KG1 (cell line): ENCODE measurements at regions not wholly inside any gene's neighbourhood (a gene's known extent, or its start where the extent isn't known, plus 50 kb on each side); places are given as distances from the start of the nearest gene placed in this dataset.
A peak's percentile ranks its signal among the peaks of the same experiment; 100 is the strongest.
"Not testable (repeated sequence)": the region's sequence is repeated elsewhere in the genome, so short reads cannot be mapped to it uniquely, and the experiment has no call there.

Experiments
- DNase-seq: peaks from one replicate; lab custom pipeline; 2025; lab: John Stamatoyannopoulos, UW

DNA sequence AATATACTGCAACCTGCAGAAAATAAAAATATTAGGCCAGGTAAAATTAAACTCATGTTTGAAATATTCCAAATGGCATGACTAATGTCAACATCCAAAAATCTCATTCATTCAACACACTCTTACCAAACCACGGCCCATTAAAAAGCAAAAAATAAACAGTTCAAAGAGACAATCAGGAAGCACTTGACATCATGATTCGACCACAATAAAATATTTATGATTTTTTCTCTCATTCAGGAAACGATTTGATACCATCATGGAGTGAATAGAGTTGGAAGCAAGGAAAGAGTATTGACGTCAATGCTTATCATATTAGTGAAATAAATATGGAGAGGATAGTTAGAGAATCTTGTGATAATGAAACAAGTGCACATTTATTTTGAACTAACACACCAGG is 354.1 kb downstream of the KCNJ2 start:
- DNase-seq, result no peak

DNA sequence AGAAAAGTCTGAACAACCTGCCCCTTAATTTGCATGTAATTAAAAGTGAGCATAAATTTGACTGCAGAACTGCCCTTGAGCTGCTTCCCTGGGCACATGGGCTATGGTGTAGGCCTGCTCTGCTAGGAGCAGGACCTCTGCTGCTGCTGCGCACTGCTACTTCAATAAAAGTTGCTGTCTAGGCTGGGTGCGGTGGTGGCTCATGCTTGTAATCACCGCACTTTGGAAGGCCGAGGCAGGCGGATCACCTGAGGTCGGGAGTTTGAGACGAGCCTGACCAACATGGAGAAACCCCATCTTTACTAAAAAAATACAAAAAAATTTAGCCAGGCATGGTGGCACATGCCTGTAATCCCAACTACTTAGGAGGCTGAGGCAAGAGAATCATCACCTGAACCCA is 355.7 kb downstream of the KCNJ2 start:
- not testable (repeated sequence) for DNase-seq

DNA sequence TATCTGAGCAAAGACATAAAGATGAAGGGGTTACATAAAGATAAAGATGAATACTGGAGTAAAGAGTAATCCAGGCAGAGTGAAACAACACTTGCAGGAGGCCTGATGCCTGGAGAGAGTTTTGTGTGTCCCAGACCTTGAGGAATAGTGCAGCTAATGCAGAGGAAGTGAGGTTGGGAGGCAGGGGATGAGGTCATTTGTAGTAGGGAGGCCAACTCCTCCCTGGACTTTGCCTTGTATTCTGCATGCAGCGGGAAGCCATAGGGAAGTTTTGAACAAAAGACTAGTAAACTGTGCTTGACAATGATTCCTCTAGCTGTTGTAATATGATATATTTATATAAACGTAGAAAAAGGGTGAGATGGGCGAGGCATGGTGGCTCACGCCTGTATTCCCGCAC is 356.6 kb downstream of the KCNJ2 start:
- no peak for DNase-seq

DNA sequence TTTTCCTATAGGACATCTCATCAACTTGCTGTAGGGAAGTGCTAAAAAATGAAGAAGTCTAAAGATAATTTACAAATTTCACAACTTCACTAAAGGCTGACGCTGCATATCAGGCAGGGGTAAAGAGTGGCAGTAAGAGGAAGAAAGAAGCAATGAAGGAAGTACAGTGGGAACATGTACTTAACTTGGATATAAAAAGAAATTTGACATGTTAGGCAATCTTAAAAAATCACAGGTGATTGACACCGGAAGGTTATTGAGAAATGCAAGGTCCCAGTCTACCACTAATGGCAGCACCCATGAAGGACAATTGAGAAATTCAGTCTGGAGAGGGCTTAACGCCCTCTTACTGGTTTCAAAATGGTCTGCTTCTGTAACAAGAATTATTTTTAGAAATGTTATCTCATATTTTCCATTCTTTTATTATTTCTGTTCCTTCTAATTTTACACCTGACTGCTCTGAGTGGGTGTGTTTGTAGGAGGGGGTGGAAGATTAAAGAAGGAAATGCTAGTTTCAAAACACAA is 358.1 kb downstream of the KCNJ2 start:
- peak; percentile 5 for DNase-seq

DNA sequence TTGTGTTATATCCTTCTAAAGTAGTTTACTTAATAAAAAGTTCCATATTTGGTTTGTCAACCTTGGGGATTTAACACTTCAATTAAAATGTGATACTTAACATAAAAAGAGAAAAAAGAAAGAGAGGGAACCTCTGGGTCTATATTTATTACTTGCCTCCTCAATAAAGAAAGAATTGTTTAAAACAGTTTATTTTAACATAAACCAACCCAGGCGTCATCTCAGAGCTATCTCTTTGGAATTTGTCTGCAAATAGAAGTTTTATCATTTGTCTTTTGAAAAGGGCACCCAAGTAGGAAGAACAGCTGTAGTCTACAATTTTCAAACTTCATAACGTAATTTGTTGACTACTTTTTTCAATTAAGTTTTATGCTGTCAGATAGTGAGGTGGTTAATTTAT is 364.1 kb downstream of the KCNJ2 start:
- DNase-seq, result no peak

DNA sequence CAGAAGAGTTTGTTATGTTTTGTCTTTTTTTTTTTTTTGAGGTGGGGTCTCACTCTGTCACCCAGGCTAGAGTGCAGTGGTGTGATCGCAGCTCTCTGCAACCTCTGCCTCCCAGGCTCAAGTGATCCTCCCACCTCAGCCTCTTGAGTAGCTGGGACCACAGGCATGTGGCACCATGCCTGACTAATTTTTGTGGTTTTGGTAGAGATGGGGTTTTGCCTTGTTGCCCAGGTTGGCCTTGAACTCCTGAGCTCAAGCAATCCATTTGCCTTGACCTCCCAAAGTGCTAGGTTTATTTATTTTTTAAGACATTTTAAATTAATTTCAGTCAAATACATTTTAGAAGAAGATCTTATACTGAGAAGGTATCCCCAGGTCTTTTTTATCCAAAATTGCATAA is 366.7 kb downstream of the KCNJ2 start:
- no peak for DNase-seq

DNA sequence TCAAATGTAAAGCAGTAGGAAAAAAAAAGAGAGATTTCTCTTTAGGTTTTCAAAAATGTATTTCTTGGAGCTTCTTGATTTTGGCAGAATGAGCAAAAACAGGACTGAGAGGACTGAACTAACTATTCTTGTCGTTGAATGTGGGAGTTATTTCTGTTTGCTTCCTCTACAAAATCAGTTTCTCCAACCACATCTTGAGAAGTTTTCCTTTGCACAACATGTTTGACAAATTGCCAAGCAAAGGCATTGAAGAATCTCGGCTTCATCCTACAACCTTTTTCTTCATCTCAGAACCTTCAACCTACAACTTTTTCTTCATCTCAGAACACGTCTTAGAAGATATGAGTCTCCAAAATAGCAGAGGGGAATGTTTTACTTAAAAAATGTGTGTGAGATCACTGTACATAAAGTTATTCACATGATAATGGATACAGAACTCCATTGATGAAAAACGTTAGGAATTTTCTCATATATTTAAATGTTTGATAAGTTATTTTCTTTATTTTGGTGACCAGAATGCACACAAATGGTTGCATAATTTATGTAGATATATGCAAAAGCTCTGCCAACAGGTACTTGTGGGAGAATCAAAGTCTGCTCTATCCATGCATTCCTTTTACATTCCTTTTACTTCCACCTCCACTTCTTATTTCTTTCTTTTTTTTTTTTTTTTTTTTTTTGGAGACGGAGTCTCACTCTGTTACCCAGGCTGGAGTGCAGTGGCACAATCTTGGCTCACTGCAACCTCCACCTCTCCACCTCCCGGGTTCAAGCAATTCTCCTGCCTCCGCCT is 370.0 kb downstream of the KCNJ2 start:
- no peak for DNase-seq

DNA sequence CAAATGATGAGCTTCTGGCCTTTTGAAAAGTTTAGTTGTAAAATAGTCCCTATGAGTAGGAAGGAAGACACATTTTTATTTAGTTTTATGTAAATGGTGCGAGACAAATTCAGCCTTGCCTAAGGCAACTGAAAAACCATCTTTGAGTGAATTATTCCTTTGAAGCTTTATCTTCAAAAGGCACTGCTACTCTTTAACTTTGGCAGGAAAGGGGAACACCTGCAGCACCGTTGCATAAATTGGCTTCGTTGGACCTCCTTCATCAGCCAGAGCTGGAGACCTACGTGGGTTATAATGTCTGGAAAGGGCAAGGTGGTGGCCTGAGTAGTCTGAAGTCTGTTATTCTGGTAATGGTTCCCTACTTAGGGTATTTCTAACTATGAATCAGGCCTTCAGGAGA is 373.5 kb downstream of the KCNJ2 start:
- DNase-seq, result no peak

DNA sequence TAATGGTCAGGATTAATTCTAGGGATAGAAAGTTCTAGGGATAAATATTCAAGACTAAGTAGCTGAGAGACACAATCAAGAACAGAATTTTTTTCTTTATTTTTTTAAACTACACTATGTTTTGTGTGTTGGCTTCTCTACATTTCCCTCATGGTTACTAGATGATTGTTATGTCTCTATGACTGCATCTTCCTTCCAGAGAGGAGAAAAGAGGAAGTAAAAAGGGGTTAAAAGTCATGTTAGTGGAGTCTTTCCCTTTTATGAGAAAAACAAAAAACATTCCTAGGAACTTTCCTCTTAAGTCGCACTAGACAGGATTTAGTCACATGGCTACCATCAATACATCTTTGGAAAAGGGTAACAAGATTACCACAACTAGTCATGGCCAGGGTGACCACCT is 375.0 kb downstream of the KCNJ2 start:
- DNase-seq, result no peak

DNA sequence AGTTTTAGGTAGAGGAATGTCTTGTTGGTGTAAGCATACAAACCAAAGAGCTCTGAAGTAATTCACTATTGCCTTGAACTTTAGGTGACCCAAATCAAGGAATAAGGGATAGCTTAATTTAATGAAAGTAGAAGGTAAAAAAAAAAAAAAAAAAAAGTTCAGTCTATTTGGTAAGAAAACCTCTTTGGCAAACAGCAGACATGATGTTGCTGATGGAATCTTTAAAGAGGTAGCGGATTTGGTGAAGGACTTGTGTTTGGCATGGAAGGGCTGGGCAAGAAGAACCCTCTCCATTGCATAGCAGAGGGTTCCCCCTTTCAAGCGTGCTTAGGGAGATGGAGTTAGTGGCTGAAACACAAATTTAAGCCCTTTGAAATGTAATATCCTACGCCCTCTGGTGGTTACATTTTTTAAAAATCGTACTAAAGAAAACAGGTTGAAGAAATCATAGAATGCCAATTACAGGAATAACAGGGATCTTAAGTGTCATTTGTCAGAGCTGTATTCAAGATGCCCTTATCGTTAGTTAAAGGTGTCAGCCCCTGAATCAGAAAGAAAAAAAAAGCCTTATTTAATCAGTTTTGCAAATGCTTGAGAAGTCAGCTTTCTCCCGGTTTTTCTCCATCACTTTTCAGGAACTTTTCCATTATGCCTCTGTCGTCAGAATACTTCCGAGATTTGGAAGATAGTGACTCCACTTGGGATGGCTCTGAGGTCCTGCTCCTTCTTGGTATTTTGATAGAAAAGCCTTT is 383.1 kb downstream of the KCNJ2 start:
- DNase-seq, result peak; percentile 36

DNA sequence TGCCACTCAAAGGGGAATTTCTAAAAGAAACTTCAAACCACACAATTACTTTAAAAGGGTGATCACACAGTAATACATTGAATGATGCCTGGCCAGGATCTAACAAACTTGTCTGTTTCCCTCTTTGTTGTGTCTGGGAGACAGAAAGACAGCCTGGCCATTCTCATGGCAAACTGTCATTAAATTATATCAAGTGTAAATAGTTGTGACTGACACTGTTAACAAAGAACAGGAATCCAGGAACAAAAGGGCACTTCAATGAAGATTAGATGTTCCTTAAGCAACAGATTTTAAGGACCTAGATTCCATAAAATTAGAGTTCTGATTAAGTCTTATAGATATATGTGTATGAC is 383.6 kb downstream of the KCNJ2 start:
- DNase-seq, result no peak

DNA sequence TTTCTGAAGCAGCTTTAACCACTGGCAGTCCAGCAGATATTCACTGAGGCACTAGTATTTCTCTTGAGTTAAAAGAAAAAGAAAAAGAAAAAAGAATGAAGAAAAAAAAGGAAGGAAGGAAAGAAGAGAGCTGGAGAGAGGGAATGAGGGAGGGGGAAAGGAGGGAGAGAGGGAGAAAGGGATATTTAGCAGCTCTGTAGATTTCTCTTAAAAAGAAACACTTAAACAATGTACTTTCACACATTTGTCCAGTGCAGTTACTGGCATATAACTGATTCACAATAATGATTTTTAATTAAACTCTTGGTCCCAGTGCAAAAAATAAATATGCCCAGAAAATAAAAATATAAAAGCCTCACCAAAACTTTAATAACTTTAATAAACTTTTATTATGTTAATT is 386.4 kb downstream of the KCNJ2 start:
- no peak for DNase-seq

DNA sequence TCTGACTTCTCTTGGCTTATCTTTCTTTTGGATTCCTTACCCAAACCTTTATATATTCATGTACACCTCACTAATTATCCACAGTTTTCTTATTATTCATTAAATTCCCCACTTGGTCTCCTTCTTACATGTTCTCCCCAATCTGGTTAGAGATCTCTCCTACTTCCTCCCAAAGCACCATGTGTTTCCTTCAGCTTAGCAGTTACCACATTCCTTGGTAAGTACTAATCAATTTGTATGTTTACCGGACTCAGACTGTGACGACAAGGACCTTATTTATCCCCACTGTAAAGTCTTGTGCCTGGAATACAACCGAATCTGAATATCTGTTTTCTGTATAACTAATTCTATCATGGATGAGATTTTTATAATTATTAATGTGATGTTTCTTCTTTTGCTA is 389.5 kb downstream of the KCNJ2 start:
- no peak for DNase-seq

DNA sequence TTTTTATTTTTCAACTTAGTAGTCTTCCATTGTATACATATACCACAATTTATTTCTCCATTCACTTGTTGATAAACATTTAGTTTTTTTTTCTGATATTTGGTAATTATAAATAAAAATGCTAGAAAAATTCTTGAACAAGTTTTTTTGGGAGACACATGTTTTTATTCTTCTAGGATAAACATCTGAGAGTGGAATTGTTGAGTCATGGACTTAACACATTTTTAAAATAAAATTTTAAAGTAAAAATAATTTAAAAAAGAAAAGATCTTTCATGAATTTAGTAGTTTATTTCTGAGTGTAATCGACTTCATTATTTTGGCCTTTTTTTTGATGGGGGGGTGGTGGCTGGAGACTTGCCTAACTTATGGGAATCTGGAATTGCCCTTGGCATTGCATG is 391.1 kb downstream of the KCNJ2 start:
- no peak for DNase-seq

DNA sequence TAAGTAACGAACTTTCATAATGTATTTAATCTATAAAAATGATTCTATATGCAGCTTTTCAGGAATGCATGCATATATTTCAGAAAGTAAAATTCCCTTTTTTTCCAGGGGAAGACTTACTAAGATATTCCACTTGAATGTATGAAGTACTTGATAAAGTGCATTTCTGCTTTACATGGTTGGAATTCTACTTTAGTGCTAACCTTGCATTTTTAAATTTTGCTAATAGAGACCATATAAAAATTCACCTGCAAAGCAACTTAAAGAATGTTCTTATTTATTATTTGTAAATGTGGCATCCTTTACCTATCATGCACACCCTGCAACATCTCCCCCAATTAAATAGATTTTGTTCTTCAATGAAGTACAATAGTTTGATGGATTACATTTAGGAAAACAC is 392.8 kb downstream of the KCNJ2 start:
- DNase-seq, result no peak

DNA sequence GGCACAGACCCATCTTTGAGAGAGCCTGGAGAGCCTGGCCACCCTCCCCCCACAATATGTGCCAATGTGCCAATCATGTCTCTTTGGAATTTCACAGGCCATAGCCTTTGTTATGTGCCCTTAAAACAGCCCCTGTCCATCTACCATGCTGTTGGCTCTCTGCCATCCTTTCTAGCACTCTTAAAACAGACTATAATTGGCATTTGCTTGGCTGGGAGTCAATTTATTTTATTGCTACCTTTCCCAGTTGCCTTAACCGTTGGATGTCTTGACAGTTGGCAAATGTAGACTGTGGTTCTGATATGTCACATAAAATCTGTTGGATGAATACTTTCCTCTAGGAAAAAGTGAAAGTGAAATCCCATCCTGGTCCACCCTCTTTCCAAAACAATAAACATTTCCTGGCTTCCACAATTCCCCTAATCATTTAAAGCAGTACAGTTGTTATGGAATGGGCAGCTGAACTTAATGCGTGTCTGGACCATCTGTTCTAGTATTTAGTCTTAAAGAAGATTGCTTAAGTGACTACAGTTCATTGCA is 394.0 kb downstream of the KCNJ2 start:
- no peak for DNase-seq

DNA sequence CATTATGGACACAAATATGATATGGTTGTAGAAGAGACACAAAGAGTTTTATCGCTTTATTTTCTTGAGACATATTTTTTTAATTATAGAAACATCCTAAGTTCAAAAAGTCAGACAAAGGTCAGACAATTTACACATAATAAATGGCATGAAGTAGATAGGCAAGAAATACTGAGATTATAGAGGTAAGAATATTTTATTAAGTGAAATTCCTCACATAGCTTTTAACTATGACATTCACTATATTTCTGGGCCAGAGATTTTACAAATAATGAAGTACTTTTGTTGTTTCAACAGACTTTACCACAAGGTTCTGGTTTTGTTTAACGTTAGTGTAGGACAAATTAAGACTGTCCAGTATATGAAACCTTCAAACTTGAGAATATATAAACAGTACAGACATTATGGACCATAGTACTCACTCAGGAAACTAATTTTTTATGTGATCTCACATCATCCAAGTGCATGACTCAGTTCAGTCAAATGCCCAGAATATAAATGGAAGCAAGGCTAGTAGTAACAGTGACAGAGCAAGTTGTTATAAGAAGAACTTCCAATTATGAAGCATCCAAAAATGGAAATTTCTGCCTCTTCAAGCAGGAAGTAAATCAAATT is 394.8 kb downstream of the KCNJ2 start:
- no peak for DNase-seq

DNA sequence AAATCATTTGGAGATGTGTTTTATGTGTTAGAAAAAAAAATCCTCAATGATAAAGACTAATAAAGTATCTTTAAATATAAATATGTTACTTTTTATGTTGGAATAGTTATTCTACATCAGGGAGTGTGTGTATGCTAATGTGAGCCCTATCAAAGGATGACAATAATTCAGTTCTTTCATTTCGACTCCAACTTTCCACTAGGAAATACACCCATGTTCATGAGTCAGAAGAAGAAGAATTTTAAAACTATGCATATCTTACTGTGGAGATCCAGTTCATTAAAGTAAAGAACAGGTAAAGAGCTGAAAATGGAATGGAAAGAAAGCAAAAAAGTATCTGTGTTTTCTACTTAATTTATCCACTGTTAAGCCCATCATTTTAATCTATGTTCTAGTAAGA is 399.8 kb downstream of the KCNJ2 start:
- DNase-seq, result no peak

DNA sequence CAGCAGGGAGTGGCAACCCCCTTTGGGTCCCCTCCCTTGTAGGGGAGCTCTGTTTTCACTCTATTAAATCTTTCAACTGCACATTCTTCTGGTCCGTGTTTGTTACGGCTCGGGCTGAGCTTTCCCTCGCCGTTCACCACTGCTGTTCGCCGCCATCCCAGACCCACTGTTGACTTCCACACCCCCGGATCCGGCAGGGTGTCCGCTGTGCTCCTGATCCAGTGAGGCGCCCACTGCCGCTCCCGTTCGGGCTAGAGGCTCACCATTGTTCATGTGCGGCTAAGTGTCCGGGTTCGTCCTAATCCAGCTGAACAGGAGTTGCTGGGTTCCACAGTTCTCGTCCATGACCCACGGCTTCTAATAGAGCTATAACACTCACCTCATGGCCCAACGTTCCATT is 408.1 kb downstream of the KCNJ2 start:
- DNase-seq, result no peak

DNA sequence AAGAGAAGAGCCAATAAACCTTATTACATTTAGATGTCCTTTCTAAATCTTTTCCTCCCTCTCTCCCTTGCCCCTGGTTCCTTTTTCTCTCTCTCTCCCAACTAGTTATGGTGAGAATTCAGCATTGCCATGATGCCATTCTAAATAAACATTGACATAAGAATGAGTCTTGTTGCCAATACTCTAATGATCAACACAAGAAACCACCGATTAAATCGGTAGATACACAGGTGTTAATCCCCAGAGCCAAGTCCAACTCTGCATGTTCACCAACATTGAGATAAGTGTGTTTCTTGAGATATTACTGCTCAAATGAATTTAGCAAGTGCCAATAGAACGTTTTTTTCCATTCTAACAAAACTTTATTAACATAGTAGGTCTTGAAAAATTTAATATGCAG is 412.1 kb downstream of the KCNJ2 start:
- DNase-seq, result no peak

DNA sequence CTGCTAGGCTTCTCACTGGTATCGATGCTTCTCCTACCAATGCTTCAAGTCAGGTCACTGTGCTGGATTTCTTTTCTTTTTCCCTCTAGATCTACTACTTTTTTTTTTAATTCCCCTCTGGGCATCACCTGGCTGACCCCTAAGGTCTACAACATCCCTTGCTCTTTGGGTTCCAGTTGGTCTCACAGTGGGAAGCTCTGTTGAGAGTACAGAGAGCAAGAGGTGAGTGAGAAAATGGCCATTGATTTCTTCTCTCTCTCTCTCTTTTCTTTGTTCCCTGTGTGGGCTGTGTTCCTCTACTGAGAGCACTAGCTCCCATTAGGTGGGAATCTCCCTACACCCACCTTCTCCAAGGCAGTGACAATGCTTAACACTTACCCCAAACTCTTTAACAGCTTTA is 413.4 kb downstream of the KCNJ2 start:
- no peak for DNase-seq

DNA sequence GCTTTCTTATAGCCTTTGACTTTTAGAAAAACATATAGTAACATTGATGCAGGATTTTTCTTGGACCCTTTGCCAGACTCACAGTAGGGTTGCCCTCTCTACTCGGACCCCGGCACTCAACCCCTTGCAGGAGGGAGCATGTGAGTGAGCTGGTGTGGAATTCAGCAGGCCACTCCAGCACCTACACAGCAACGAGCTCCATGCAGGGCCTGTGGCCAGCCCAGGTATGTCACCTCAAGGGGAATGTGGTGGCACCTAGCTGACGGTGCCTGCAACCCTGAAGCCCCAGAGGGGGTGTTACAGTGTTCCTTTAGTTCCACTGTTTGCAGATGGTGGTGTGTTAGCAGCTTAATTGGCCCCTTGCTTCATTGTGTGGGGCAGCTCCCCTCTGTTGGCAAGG is 414.9 kb downstream of the KCNJ2 start:
- no peak for DNase-seq

DNA sequence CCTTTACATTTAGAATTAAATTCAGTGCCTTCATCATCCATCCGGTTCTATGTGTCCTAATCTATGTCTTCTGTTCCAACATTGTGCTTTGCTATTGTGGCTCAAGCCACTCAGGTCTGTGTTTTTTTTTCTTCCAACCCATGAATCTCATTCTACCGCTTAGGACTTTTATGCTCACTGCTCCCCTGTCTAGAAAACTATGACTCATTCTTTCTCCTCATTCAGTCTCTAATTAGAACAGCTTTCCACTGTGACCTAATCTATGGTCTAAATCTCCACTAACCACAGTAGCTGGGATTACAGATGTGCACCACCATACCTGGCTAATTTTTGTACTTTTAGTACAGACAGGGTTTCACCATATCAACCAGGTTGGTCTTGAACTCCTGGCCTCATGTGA is 418.7 kb downstream of the KCNJ2 start:
- DNase-seq, result no peak
